PC-9 (cell line): ENCODE measurements at regions not wholly inside any gene's neighbourhood (a gene's known extent, or its start where the extent isn't known, plus 50 kb on each side); places are given as distances from the start of the nearest gene placed in this dataset.

Experiments used
- BruUV-seq: library from RNA; stranded (reverse); fragments of 400-500 nt; replicated peaks from 2 replicates; lab custom pipeline; 2021; lab: Mats Ljungman, UMichigan
- CTCF ChIA-PET: fragments of 300-600 bp; sonication (Branson Sonifier 250); formaldehyde crosslinking; loops from one replicate; lab custom pipeline; 2022; ENCODE audit warnings: antibody characterized with exemption; lab: Charles Lee
- POLR2A ChIA-PET: fragments of 300-600 bp; sonication (Branson Sonifier 250); formaldehyde crosslinking; loops from one replicate; lab custom pipeline; 2022; ENCODE audit warnings: antibody characterized with exemption; ENCODE audit not compliant: unreplicated experiment; lab: Charles Lee
- DNase-seq, 2 experiments: peaks; one replicate each; pipeline versions ENCODE4 v3.0.0 to v3.0.0-alpha.2; 2015 to 2022; ENCODE audit warnings: mixed read lengths in 1 of 2
- H2AFZ ChIP-seq: fragments of 200-600 bp; sonication (generic); 2 replicates; pipeline ENCODE4 v1.8.1; 2017; ENCODE audit warnings: antibody characterized with exemption
- H3F3A ChIP-seq: fragments of 200-600 bp; sonication (generic); 2 replicates; pipeline ENCODE4 v1.8.1; 2017; ENCODE audit warnings: antibody characterized with exemption, mild to moderate bottlenecking, low read depth; ENCODE audit not compliant: insufficient read depth
- H3K27ac ChIP-seq: fragments of 200-600 bp; sonication (generic); 2 replicates; pipeline ENCODE4 v1.6.1; 2016; ENCODE audit warnings: mixed run types
- H3K27me3 ChIP-seq: fragments of 200-600 bp; sonication (generic); 2 replicates; pipeline ENCODE4 v1.6.1; 2016; ENCODE audit warnings: low read depth, mixed run types; ENCODE audit not compliant: insufficient read depth
- H3K36me3 ChIP-seq: fragments of 200-600 bp; sonication (generic); 2 replicates; pipeline ENCODE4 v1.6.1; 2016; ENCODE audit warnings: low read depth, mixed run types
- H3K4me1 ChIP-seq: fragments of 200-600 bp; sonication (generic); replicated peaks from 2 replicates; pipeline ENCODE4 v1.6.1; 2016; ENCODE audit warnings: mixed run types; ENCODE audit not compliant: insufficient read depth
- H3K4me2 ChIP-seq: fragments of 200-600 bp; sonication (generic); 2 replicates; pipeline ENCODE4 v1.6.1; 2017; ENCODE audit warnings: mixed run types
- H3K4me3 ChIP-seq: fragments of 200-600 bp; sonication (generic); 2 replicates; pipeline ENCODE4 v1.6.1; 2016; ENCODE audit warnings: mixed run types
- H3K79me2 ChIP-seq: fragments of 200-600 bp; sonication (generic); 2 replicates; pipeline ENCODE4 v1.6.1; 2017; ENCODE audit warnings: low read depth, mixed run types
- H3K9me2 ChIP-seq: fragments of 200-600 bp; sonication (generic); 2 replicates; pipeline ENCODE4 v1.8.1; 2017; ENCODE audit warnings: mild to moderate bottlenecking; ENCODE audit not compliant: insufficient read depth
- H3K9me3 ChIP-seq: fragments of 200-600 bp; sonication (generic); 2 replicates; pipeline ENCODE4 v1.8.1; 2016; ENCODE audit warnings: low read depth; ENCODE audit not compliant: insufficient read depth
- H4K20me1 ChIP-seq: fragments of 200-600 bp; sonication (generic); 2 replicates; pipeline ENCODE4 v1.8.1; 2017; ENCODE audit not compliant: insufficient read depth
- CTCF ChIP-seq: fragments of 200-600 bp; sonication (generic); conservative IDR thresholded peaks from 2 replicates; pipeline ENCODE4 v1.6.1; 2017; ENCODE audit warnings: mixed run types, antibody characterized with exemption, mild to moderate bottlenecking, moderate library complexity
- EZH2 ChIP-seq: fragments of 200-600 bp; sonication (generic); IDR thresholded peaks from 2 replicates; pipeline ENCODE4 v1.8.0; 2017; ENCODE audit warnings: antibody characterized with exemption, low read depth
- intact Hi-C: fragments of 100-400 bp; cut with micrococcal nuclease; formaldehyde crosslinking; loops from one replicate; pipeline ENCODE4 v1.10.0; 2022; ENCODE audit not compliant: unreplicated experiment

- H3K9me2 ChIP-seq, result no peaks in the 10 kb centered on the region
- H3K36me3 ChIP-seq, result no peaks in the 10 kb centered on the region
- no peaks in the 10 kb centered on the region for H4K20me1 ChIP-seq
- no peak overlapping the region for H3K27ac ChIP-seq
- H3K4me1 ChIP-seq, result no peaks in the 10 kb centered on the region
- ChIA-PET CTCF (no interaction called here), POLR2A (no interaction called here)
- intact Hi-C loops, result no loop called here
- no peaks in the 10 kb centered on the region for H3K79me2 ChIP-seq
- no peak overlapping the region for H2AFZ ChIP-seq
- DNase-seq, result no peak
- TF ChIP-seq CTCF, result no peak
- TF ChIP-seq EZH2, result no peak
- H3K4me2 ChIP-seq, result no peak overlapping the region
- no peaks in the 10 kb centered on the region for H3F3A ChIP-seq
- no peaks in the 10 kb centered on the region for H3K27me3 ChIP-seq
- H3K4me3 ChIP-seq, result no peak overlapping the region
- H3K9me3 ChIP-seq, result no peaks in the 10 kb centered on the region
- BruUV-seq, result no TSS peak
Observed at GRCh38 chr6:74863968-74864367, 341.9 kb downstream of the COL12A1 start.

GRCh38 chr6:74860456-74860855, 345.4 kb downstream of the COL12A1 start:
- CTCF ChIA-PET, result no interaction called here
- Histone ChIP-seq H3K27ac (no peak overlapping the region), H3K4me1 (no peaks in the 10 kb centered on the region), H3K79me2 (no peaks in the 10 kb centered on the region), H3K9me3 (no peaks in the 10 kb centered on the region), H3K27me3 (no peaks in the 10 kb centered on the region), H3F3A (no peaks in the 10 kb centered on the region), H3K4me3 (no peak overlapping the region), H4K20me1 (no peaks in the 10 kb centered on the region), H3K9me2 (no peaks in the 10 kb centered on the region), H3K4me2 (no peak overlapping the region), H3K36me3 (no peaks in the 10 kb centered on the region), H2AFZ (no peak overlapping the region)
- TF ChIP-seq EZH2 (no peak), CTCF (no peak)
- intact Hi-C loops, result no loop called here
- BruUV-seq, result no TSS peak
- POLR2A ChIA-PET, result no interaction called here
- DNase-seq, result no peak

- intact Hi-C loops, result no loop called here
- TF ChIP-seq CTCF (no peak), EZH2 (no peak)
- H3K4me1 ChIP-seq, result no peaks in the 10 kb centered on the region
- H3K27ac ChIP-seq, result no peak overlapping the region
- no peak overlapping the region for H3K4me3 ChIP-seq
- no peak overlapping the region for H3K4me2 ChIP-seq
- no peaks in the 10 kb centered on the region for H3K36me3 ChIP-seq
- no peaks in the 10 kb centered on the region for H3K27me3 ChIP-seq
- DNase-seq, result no peak
- H3K9me3 ChIP-seq, result no peaks in the 10 kb centered on the region
- POLR2A ChIA-PET, result no interaction called here
- no peaks in the 10 kb centered on the region for H4K20me1 ChIP-seq
- no peaks in the 10 kb centered on the region for H3K79me2 ChIP-seq
- no peaks in the 10 kb centered on the region for H3K9me2 ChIP-seq
- BruUV-seq, result no TSS peak
- H3F3A ChIP-seq, result no peaks in the 10 kb centered on the region
- no peak overlapping the region for H2AFZ ChIP-seq
- CTCF ChIA-PET, result no interaction called here
Observed at GRCh38 chr6:74857157-74857556, 348.7 kb downstream of the COL12A1 start.
